ENCODE measurements at regions not wholly inside any gene's neighbourhood (a gene's known extent, or its start where the extent isn't known, plus 50 kb on each side); places are given as distances from the start of the nearest gene placed in this dataset.

DNA sequence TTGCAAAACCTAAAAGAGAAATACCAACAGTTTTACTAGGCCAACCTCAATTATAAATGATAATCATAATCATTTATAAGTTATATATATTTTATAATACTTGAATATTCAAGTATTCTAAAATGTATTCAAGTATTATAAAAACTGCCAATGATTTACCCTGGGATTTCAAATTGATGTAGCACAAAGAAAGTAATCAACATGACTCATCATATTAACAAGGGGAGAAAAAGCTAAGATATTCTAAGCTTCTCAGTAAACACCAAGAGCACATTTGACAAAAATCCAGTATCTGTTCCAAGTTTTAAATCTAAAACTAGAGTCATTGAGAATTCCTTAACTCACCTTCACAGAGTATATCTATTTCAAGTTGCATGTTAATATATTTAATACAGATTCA, 56.1 kb downstream of the CAPZA3 start:
- no peak for DNase-seq
- Mint-ChIP-seq H3K27ac (no peak overlapping the region), H3K36me3 (ENCODE audit: low read depth) (no peaks in the 10 kb centered on the region), H3K27me3 (no peaks in the 10 kb centered on the region), H3K9me3 (ENCODE audit: low read depth) (no peaks in the 10 kb centered on the region), H3K4me1 (no peaks in the 10 kb centered on the region), H3K4me3 (no peak overlapping the region)
- POLR2A ChIA-PET, result no interaction called here
- intact Hi-C loops (cut with DNase I, micrococcal nuclease), result no loop called here
- CTCF ChIA-PET, result no interaction called here
- ATAC-seq, result no peak

DNA sequence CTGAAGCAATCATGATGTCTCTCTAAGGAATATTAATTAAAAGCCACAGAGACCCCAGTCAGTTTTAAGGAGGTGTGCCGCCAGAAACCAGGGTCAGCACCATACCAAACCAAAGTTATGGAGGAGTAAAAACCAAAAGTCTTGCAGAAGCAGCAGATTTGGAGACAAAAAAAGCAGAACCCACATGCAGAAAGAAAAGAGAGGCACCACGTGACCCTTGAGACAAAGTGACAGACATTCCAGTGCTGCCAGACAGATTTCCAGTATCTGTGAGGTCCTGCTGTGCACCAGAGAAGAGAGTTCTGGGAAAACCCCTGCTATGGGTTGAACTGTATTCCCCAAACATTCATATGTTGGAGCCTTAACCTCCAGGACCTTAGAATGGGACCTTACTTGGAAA, 59.7 kb downstream of the CAPZA3 start:
- Mint-ChIP-seq H3K9me3 (ENCODE audit: low read depth) (no peaks in the 10 kb centered on the region), H3K36me3 (ENCODE audit: low read depth) (no peaks in the 10 kb centered on the region), H3K4me1 (no peaks in the 10 kb centered on the region), H3K4me3 (no peak overlapping the region), H3K27ac (no peak overlapping the region), H3K27me3 (no peaks in the 10 kb centered on the region)
- POLR2A ChIA-PET, result no interaction called here
- intact Hi-C loops (cut with DNase I, micrococcal nuclease), result no loop called here
- CTCF ChIA-PET, result interaction anchor here (0.6 kb wide), 1 partner anchor 1565 kb away, joined by 3 read pairs; no protein-coding TSS in a partner anchor
- ATAC-seq, result no peak
- no peak for DNase-seq

DNA sequence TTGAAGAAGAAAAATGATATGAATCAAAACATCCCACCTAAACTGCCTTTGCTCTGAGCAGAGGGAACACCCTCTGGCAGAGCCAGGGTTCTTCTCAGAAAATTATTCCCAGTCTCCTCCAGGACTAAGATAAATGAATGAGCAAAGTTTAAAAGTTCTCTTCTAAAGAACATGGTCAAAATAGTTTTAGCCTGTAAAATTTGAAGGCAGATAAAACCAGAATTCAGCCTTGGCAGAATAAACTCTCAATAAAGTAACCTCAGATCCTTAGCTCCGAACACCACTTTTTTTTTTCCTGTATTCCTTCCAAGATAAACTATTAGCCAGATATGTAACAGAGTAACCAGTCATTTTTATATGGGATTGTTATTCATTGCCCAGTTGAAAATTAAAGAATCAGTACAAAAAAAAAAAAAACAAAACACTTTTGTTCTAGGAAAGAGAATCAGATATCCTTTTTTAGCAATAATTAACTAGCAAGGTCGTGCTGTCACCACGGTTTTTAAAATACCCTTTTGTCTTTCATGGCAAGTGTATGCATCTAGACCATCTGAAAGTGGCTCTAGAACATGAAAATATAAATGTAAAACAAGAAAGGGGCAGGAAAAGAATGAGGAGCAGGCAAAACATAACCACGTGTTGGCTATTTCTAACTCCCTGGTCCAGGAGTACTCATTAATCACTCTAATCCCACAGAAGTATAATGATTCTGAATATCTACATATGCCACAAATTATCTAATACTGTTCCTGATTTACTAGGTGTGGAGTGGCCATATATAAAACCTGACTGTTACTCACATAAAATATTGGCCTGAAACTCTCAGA, 60.8 kb downstream of the CAPZA3 start:
- ChIA-PET POLR2A (interaction anchor here (0.6 kb wide), 1 partner anchor 258 kb away, joined by 3 read pairs; no protein-coding TSS in a partner anchor), CTCF (interaction anchor here (0.6 to 0.8 kb wide), 2 partner anchors 215 to 748 kb away, joined by 3 read pairs; no protein-coding TSS in a partner anchor)
- Mint-ChIP-seq H3K27ac (no peak overlapping the region), H3K9me3 (ENCODE audit: low read depth) (no peaks in the 10 kb centered on the region), H3K4me3 (no peak overlapping the region), H3K27me3 (no peaks in the 10 kb centered on the region), H3K36me3 (ENCODE audit: low read depth) (no peaks in the 10 kb centered on the region), H3K4me1 (no peaks in the 10 kb centered on the region)
- intact Hi-C loops (cut with DNase I, micrococcal nuclease), result no loop called here
- no peak for DNase-seq
- ATAC-seq, result no peak

DNA sequence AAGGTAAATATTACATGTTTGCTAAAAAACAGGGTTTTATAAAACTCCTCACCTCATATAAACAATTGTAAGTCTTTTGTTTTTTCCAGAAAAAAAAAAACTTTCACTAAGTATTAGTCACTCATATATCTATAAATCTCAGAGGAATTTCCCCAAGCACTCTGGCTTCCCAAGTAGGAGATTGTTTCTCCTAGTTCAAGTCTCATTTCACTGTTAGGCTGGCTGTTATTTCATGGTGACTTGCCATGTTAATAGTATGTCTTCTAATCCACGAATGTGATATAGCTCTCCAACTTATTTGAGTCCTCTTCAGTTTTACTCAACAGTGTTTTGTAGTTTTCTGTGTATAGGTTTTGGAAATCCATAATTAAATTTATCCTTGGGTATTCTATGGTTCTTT, 61.6 kb downstream of the CAPZA3 start:
- Mint-ChIP-seq H3K9me3 (ENCODE audit: low read depth) (no peaks in the 10 kb centered on the region), H3K4me3 (no peak overlapping the region), H3K36me3 (ENCODE audit: low read depth) (no peaks in the 10 kb centered on the region), H3K4me1 (no peaks in the 10 kb centered on the region), H3K27me3 (no peaks in the 10 kb centered on the region), H3K27ac (no peak overlapping the region)
- no peak for ATAC-seq
- DNase-seq, result no peak
- POLR2A ChIA-PET, result no interaction called here
- CTCF ChIA-PET, result no interaction called here
- intact Hi-C loops (cut with DNase I, micrococcal nuclease), result no loop called here

DNA sequence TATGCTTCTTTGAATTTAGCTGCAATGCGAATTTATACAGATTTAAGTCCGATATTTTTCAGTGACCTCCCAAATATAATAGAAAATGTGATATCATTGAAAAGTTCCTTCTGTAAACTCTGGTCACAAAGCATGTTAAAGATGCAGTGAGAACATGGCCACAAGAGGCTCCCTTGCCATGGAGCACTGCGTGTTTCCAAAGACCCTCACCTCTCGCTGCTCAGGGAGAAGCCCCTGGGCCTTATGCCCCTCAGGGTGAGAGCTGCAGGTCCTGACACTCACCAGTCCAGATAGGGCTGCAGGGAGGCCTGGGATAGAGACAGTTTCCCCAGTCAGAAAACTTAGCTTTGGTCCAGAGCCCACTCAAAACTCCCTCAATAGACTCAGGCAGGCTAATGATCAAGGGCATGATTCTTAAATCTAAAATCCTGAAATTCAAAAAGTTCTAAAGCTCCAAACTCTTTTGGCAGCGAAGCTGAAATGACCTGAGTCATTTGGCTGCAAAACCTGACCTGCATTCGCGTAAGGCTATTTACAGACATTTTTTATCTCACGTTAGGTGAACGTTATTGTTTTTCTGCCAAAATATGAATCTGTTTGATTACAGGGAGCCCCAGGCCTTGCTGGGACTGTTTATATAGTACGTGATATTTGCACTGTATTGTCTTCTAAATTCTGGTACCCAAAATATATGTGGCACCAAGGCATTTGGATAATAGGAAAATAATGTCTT, 67.8 kb downstream of the CAPZA3 start:
- H3K27ac Mint-ChIP-seq, result no peak overlapping the region
- POLR2A ChIA-PET, result no interaction called here
- no peaks in the 10 kb centered on the region for H3K9me3 Mint-ChIP-seq (ENCODE audit: low read depth)
- no peak for DNase-seq
- CTCF ChIA-PET, result interaction anchor here (1.1 kb wide), 1 partner anchor 15 kb away, joined by 3 read pairs; no protein-coding TSS in a partner anchor
- no peaks in the 10 kb centered on the region for H3K36me3 Mint-ChIP-seq (ENCODE audit: low read depth)
- ATAC-seq, result no peak
- no peaks in the 10 kb centered on the region for H3K27me3 Mint-ChIP-seq
- intact Hi-C loops (cut with DNase I, micrococcal nuclease), result no loop called here
- H3K4me1 Mint-ChIP-seq, result no peaks in the 10 kb centered on the region
- H3K4me3 Mint-ChIP-seq, result no peak overlapping the region

DNA sequence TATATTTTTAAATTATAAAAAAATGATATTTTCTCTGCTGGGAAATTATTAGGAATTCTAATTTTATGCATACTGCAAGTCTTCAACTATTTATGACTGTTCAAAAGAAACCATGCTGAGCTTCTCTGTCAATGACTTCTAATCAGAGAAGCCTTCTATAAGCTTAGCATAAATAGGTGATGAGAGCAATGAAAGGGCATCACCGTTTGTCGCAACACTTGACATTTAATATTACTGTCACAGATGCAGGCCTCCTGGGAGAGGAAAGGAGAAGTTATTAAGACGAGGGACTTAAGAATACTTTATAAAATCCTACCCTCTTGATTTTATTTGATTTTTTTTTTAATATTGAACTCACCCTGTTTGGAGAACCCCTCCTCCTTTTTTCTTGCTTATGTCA, 69.8 kb downstream of the CAPZA3 start:
- no peak for ATAC-seq
- CTCF ChIA-PET, result no interaction called here
- Mint-ChIP-seq H3K27ac (no peak overlapping the region), H3K4me3 (no peak overlapping the region), H3K27me3 (no peaks in the 10 kb centered on the region), H3K9me3 (ENCODE audit: low read depth) (no peaks in the 10 kb centered on the region), H3K36me3 (ENCODE audit: low read depth) (no peaks in the 10 kb centered on the region), H3K4me1 (no peaks in the 10 kb centered on the region)
- intact Hi-C loops (cut with DNase I, micrococcal nuclease), result no loop called here
- POLR2A ChIA-PET, result no interaction called here
- no peak for DNase-seq

DNA sequence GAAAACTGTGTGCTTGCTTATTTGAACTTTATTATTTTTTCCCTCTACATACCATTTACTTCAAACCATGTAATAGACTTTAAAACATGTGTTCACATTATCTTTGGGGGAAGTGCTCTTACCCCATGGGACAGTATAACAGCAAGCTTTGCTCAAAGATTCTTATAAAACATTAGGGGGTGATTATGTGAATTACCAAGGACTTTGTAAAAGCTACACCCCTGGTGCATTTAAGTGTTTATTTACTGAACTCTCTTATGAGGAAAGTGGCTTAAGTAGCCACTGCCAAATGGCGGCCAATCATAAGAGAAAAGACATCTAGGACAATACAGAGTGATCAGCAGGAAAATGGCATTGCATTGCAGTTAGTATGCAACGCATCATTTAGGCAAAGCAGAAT, 70.3 kb downstream of the CAPZA3 start:
- Mint-ChIP-seq H3K36me3 (ENCODE audit: low read depth) (no peaks in the 10 kb centered on the region), H3K27me3 (no peaks in the 10 kb centered on the region), H3K4me3 (no peak overlapping the region), H3K9me3 (ENCODE audit: low read depth) (no peaks in the 10 kb centered on the region), H3K27ac (no peak overlapping the region), H3K4me1 (no peaks in the 10 kb centered on the region)
- ATAC-seq, result no peak
- POLR2A ChIA-PET, result no interaction called here
- CTCF ChIA-PET, result no interaction called here
- intact Hi-C loops (cut with DNase I, micrococcal nuclease), result no loop called here
- DNase-seq, result no peak

DNA sequence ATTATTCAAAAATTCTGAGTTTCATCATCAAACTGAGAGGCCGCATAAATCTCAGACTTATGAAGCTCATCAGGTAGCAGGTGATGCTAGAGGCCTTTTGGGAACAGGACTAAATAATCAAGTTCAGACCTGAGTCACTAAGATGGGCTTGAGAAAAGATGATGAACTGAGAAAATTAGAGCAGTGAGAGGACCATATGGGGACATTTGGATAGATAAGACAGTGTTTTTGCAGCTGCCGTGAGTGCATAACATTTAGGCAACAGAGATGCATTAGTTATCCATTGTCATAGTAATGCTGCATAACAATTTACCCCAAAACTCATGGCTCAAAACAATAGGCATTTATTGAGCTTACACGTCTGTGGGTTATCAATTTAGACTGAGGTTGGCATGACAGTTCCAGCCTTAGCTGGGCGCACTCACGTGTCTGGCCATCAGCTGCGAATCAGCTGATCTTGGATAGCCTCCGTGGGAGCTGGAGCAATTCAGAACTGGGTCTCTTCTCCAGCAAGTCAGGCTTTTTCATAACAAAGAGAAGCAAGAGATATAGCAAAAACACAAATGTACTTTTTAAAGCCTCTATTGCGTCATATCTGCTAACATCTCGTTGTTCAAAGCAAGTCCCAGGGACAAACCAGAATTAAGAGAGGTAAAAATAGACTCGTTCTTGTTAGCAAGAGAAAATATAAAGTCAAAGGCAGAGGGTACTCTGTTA, 72.8 kb downstream of the CAPZA3 start:
- H3K4me1 Mint-ChIP-seq, result no peaks in the 10 kb centered on the region
- no peaks in the 10 kb centered on the region for H3K9me3 Mint-ChIP-seq (ENCODE audit: low read depth)
- ChIA-PET POLR2A (no interaction called here), CTCF (no interaction called here)
- no peaks in the 10 kb centered on the region for H3K36me3 Mint-ChIP-seq (ENCODE audit: low read depth)
- ATAC-seq (no peak), DNase-seq (no peak)
- intact Hi-C loops (cut with DNase I, micrococcal nuclease), result no loop called here
- no peak overlapping the region for H3K4me3 Mint-ChIP-seq
- no peak overlapping the region for H3K27ac Mint-ChIP-seq
- no peaks in the 10 kb centered on the region for H3K27me3 Mint-ChIP-seq

DNA sequence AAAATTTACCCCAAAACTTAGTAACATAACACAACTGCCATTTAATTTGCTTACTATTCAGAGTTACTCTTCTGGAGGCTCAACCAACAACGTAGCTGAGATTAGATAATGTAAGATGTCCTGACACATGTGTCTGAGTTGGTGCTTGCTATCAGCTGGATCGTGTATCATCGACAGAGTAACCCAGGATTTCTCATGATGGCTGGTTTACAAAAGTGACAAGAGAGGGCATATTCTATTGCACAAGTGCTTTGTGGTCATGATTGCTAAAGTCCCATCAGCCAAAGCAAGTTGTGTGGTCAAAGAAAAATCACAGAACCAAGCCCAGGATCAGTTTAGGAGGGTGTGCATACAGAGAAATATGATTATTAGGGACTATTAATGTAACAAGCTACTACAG, 73.4 kb downstream of the CAPZA3 start:
- Mint-ChIP-seq H3K9me3 (ENCODE audit: low read depth) (no peaks in the 10 kb centered on the region), H3K4me3 (no peak overlapping the region), H3K27me3 (no peaks in the 10 kb centered on the region), H3K36me3 (ENCODE audit: low read depth) (no peaks in the 10 kb centered on the region), H3K27ac (no peak overlapping the region), H3K4me1 (no peaks in the 10 kb centered on the region)
- POLR2A ChIA-PET, result no interaction called here
- CTCF ChIA-PET, result no interaction called here
- ATAC-seq (no peak), DNase-seq (no peak)
- intact Hi-C loops (cut with DNase I, micrococcal nuclease), result no loop called here

DNA sequence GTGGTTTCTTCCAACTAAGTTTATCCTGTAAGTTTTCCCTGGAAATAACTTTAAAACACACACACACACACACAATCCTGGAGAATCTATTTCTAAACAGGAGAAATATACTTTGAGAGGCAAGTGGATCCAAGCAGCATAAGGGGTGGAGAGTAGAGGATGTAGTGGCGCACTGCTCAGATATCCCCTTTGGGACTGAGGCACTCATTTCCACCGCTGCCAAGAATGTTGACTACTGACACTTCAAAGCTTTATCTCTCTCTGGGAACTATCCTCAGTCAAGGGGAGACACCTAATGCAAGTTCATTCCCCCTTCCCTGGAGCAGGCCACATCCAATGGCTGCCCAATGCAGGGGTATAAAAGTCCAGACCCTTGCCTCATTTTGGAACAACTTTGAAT, 75.8 kb downstream of the CAPZA3 start:
- Mint-ChIP-seq H3K4me3 (no peak overlapping the region), H3K27me3 (no peaks in the 10 kb centered on the region), H3K9me3 (ENCODE audit: low read depth) (no peaks in the 10 kb centered on the region), H3K4me1 (no peaks in the 10 kb centered on the region), H3K36me3 (ENCODE audit: low read depth) (no peaks in the 10 kb centered on the region), H3K27ac (no peak overlapping the region)
- ChIA-PET POLR2A (no interaction called here), CTCF (no interaction called here)
- intact Hi-C loops (cut with DNase I, micrococcal nuclease), result no loop called here
- DNase-seq (no peak), ATAC-seq (no peak)

DNA sequence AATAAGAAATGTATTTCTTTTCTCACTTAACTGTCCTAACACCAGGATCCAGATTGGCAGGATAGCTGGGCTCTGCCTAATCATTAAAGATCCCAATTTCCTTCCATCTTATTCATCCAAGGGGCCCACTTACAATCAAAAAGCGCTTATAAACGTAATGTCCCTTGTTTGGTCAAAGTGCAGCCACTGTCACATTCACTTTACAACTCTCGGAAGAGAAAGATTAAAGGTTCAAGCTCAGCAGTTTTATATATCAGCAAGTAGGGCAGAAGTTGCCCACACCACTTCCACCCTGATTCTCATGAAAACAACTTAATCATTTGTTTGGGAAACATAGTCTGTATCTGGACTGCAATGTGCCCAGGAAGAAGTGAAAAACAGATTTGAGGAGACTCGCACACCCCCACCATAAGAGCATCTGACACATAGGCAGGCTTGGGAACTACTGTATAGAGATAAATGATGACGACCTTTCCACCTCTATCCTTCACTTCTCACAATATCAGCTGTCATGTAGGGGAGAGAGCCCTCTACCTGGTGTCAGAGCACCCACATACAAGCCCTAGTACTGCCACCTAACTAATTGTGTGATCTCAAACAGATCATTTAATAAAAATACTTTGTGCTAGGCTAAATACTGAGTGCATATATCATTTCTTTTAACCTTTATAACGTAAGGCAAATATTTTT, 80.8 kb downstream of the CAPZA3 start:
- ATAC-seq (no peak), DNase-seq (no peak)
- no peak overlapping the region for H3K4me3 Mint-ChIP-seq
- ChIA-PET POLR2A (no interaction called here), CTCF (no interaction called here)
- intact Hi-C loops (cut with DNase I, micrococcal nuclease), result no loop called here
- H3K27ac Mint-ChIP-seq, result no peak overlapping the region
- H3K36me3 Mint-ChIP-seq (ENCODE audit: low read depth), result no peaks in the 10 kb centered on the region
- no peaks in the 10 kb centered on the region for H3K9me3 Mint-ChIP-seq (ENCODE audit: low read depth)
- H3K4me1 Mint-ChIP-seq, result no peaks in the 10 kb centered on the region
- no peaks in the 10 kb centered on the region for H3K27me3 Mint-ChIP-seq

Measured in activated CD4-positive, alpha-beta T cell treated with anti-CD3 and anti-CD28 coated beads for 36 hours (primary cell).